Dedifferentiated amniotic fluid mesenchymal stem cell (primary cell): ENCODE measurements at regions not wholly inside any gene's neighbourhood (a gene's known extent, or its start where the extent isn't known, plus 50 kb on each side); places are given as distances from the start of the nearest gene placed in this dataset.
"Not testable (repeated sequence)": the region's sequence is repeated elsewhere in the genome, so short reads cannot be mapped to it uniquely, and the experiment has no call there.

Experiments used
- DNase-seq: peaks from one replicate; pipeline ENCODE4 v3.0.0-alpha.2; 2016; ENCODE audit errors: extremely low spot score

GRCh38 chr2:204360218-204361007, 184.9 kb upstream of the PARD3B start:
- DNase-seq: no peak

- no peak for DNase-seq
Measured at GRCh38 chr2:204361738-204362137, 183.5 kb upstream of the PARD3B start.

- no peak for DNase-seq
Measured at GRCh38 chr2:204362581-204362980, 182.7 kb upstream of the PARD3B start.

- no peak for DNase-seq
Measured at GRCh38 chr2:204363513-204363912, 181.8 kb upstream of the PARD3B start.

- no peak for DNase-seq
Measured at GRCh38 chr2:204364860-204365535, 180.3 kb upstream of the PARD3B start.

- no peak for DNase-seq
Measured at GRCh38 chr2:204365811-204366210, 179.5 kb upstream of the PARD3B start.

- no peak for DNase-seq
Measured at GRCh38 chr2:204367466-204367865, 177.8 kb upstream of the PARD3B start.

- DNase-seq: no peak
Measured at GRCh38 chr2:204370172-204370718, 175.0 kb upstream of the PARD3B start.

GRCh38 chr2:204373942-204374341, 171.3 kb upstream of the PARD3B start:
- no peak for DNase-seq

- no peak for DNase-seq
Measured at GRCh38 chr2:204380141-204380881, 165.0 kb upstream of the PARD3B start.

GRCh38 chr2:204386668-204387067, 158.6 kb upstream of the PARD3B start:
- DNase-seq: no peak

- DNase-seq: no peak
Measured at GRCh38 chr2:204389120-204389519, 156.2 kb upstream of the PARD3B start.

GRCh38 chr2:204389856-204390255, 155.4 kb upstream of the PARD3B start:
- DNase-seq: no peak

- DNase-seq: no peak
Measured at GRCh38 chr2:204395539-204395938, 149.7 kb upstream of the PARD3B start.

- DNase-seq: no peak
Measured at GRCh38 chr2:204401114-204401513, 144.2 kb upstream of the PARD3B start.

GRCh38 chr2:204407204-204408014, 137.9 kb upstream of the PARD3B start:
- no peak for DNase-seq

- not testable (repeated sequence) for DNase-seq
Measured at GRCh38 chr2:204412782-204413181, 132.5 kb upstream of the PARD3B start.

- no peak for DNase-seq
Measured at GRCh38 chr2:204415406-204416181, 129.7 kb upstream of the PARD3B start.

- DNase-seq: no peak
Measured at GRCh38 chr2:204416236-204416635, 129.0 kb upstream of the PARD3B start.

- DNase-seq: no peak
Measured at GRCh38 chr2:204425821-204426220, 119.5 kb upstream of the PARD3B start.

- DNase-seq: no peak
Measured at GRCh38 chr2:204428675-204429074, 116.6 kb upstream of the PARD3B start.
